Stimulated activated CD8-positive, alpha-beta memory T cell treated with anti-CD3 and anti-CD28 coated beads, Interleukin-12 subunit alpha, Interleukin-12 subunit beta, amount 100 ng/mL, for 24 hours (primary cell): ENCODE measurements at regions not wholly inside any gene's neighbourhood (a gene's known extent, or its start where the extent isn't known, plus 50 kb on each side); places are given as distances from the start of the nearest gene placed in this dataset.
"Not testable (repeated sequence)": the region's sequence is repeated elsewhere in the genome, so short reads cannot be mapped to it uniquely, and the experiment has no call there.

Experiments
- DNase-seq: peaks from one replicate; pipeline ENCODE4 v3.0.0-alpha.2; 2020; ENCODE audit errors: extremely low read depth

DNA sequence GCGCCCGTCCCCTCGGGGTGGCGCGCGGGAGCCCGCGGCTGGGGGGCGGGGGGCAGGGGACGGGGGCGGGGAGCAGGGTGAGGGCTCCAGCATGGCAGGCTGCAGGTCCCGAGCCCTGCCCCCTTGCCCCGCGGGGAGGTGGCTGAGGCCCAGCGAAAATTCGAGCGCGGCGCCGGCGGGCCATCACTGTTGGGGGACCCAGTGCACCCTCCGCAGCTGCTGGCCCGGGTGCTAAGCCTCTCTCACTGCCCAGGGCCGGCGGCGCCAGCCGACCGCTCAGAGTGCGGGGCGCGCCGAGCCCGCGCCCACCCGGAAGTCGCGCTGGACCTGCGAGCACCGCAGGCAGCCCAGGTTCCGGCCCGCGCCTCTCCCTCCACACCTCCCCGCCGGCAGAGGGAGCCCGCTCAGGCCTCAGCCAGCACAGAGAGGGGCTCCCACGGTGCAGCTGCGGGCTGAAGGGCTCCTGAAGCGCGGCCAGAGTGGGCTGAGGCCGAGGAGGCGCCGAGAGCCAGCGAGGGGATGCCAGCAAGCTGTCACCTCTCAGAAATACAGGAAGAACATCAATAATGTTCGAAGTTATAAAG, 290.8 kb upstream of the PRSS16 start:
- DNase-seq: peak; percentile 61

DNA sequence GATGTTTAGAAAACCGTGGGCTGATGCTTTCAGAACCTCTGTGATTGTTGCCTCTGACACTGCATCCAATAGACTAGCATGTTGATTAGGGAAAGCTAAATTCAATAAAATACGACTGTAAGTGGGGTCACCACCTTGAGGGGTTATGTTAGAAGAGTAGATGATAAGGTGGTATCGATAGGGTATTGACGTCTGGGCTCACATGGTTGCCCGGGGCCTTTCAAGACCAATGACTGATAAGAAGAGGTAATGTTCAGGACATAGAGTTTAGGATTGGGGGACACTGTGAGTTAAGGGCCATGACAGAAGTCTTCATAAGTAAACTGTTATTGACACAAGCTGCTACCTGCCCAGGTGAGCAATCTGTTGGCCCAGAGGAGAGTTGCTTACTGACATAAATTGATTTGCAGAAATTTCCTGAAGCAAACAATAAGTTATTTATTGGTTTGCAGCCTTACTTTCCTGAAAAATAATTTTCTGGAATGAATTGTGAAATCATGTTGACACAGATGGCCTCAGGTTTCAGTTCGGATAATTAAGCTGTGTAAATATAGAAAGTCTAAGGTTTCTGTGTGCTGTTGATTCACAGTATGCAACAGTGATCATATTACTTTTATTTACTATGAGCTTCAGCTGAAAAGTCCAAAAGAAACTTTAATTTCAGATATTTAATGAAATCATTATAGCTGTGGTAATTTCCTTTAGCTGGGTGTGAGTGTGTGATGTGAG, 289.9 kb upstream of the PRSS16 start:
- DNase-seq: not testable (repeated sequence)

DNA sequence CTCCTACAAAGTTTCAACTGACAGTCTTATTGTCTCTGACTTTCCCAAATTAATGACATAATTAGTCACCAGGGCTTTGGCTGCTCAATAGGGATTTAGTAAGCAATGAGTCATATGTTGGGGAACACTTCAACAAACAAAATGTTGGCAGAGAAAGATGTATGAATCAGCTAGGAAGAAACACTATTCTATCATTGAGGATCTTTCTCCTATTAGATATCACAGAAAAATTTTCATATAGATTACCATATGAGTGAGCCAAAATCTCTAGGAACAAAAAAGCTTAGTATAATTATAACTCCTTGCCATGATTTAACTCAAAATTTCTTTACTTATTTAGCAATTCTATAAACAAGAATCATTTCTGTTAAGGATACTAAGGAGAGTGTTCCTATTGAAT, 286.3 kb upstream of the PRSS16 start:
- DNase-seq: not testable (repeated sequence)

DNA sequence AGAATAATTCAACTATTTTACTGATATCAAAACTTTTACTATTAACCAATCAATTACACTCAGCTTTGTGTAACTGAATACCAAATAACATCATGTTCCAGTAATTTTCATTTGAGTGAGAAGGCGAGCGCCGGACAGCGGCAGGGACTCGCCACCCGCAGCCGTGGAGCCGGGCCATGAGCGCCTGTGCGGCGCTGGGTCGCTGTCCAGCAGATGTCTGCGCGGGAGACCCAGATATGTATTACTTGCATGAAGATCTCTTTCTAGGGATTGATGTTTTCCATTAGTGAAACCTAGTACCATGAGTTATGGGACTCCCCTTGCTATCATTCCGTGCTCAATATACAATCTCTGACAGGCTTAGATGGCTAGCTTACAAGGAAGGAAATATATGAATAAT, 245.1 kb upstream of the PRSS16 start:
- DNase-seq: no peak

DNA sequence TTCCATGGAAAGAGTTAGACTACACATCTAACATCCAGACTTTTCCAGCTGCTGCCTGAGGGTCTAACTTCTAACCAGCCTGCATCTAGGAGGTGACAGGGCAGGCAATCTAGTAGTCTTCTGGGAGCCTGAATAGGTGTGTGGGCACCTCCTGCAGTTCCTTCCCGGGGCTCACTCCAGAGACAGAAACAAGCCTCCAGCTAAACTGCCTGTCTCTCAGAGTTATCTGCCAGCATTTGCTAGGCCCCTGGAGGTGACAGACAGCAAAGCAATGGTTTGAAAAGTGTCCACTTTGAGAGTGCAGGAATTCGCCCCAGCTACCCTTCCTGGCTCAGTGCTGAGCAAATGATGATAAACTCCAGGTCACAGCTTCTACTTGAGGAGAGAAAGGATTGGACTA, 240.5 kb upstream of the PRSS16 start:
- no peak for DNase-seq

DNA sequence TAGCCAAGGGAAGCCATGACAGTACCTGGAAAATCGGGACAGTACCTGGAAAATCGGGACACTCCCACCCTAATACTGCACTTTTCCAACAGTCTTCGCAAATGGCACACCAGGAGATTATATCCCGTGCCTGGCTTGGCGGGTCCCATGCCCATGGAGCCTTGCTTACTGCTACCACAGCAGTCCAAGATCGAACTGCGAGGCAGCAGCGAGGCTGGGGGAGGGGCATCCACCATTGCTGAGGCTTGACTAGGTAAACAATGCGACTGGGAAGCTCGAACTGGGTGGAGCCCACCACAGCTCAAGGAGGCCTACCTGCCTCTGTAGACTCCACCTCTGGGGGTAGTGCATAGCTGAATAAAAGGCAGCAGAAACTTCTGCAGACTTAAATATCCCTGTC, 238.9 kb upstream of the PRSS16 start:
- DNase-seq: not testable (repeated sequence)

DNA sequence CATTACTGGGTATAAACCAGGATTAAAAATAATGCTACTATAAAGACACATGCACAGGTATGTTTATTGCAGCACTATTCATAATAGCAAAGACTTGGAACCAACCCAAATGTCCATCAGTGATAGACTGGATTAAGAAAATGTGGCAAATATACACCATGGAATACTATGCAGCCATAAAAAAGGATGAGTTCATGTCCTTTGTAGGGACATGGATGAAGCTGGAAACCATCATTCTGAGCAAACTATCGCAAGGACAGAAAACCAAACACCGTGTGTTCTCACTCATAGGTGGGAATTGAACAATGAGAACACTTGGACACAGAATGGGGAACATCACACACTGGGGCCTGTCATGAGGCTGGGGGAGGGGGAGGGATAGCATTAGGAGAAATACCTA, 233.4 kb upstream of the PRSS16 start:
- DNase-seq: not testable (repeated sequence)

DNA sequence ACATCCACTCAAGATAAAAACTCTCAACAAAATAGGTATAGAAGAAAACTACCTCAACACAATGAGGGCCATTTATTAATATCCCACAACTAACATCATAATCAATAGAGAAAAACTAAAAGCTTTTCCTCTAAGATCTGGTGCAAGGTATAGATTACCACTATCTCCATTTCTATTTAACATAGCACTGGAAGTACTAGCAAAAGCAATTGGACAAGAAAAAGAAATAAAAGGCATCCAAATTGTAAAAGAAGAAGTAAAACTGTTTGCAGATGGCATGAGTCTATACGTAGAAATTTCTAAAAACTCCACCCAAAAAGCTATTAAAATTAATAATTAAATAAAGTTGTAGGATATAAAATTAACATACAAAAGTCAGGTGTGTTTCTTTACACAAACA, 230.8 kb upstream of the PRSS16 start:
- DNase-seq: no peak

DNA sequence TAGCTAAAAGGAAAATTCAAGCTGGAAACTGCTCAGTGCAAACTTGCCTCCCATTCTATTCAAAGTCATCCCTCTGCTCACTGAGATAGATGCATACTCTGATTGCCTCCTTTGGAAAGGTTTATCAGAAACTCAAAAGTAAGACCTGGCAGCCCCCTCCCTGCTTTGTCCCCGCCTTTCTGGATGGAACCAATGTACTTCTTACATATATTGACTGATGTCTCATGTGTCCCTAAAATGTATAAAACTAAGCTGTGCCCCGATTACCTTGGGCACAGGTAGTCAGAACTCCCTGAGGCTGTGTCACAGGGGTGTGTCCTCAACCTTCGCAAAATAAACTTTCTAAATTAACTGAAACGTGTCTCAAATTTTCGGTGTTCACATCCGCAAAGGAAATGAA, 229.1 kb upstream of the PRSS16 start:
- not testable (repeated sequence) for DNase-seq

DNA sequence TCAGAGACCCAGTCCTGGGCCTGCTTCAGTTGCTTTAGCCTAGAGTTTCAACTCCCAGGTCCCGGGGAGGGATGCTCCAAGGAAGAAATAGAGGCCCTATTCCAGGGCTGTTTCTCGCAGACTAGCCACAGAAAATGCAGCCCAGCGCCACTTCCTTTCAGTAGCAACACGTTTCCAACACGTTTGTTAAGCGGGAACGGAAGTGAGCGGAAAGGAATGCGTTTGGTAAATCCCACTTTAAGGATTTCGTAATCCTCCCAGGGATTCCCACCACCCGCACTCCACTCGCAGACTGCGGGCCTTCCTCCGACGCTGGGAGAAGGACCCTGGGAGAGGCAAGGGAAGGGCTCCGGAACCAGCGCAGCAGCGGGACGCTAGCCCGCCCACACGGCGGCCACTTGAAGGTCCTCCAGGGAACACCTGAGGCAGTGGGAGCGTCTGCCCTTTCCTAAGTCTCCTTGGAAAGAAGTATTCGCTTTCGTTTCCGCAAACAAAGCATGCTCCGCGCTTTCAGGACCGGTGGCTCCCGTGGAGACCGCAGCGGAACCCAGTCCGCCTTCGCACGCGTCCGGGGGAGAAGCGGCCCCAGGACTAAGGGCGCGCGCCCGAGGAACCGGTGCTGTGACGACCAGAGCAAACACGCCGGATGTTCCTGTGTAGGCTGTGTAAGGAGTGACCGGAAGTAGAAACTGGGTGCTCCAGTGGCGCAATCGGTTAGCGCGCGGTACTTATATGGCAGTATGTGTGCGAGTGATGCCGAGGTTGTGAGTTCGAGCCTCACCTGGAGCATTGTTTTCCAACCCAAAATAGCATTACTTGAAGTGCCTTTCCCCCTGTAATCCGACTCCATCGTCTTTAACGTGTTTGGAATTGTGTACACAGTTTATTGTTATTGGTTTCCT, 227.6 kb upstream of the PRSS16 start:
- peak; percentile 22 for DNase-seq

DNA sequence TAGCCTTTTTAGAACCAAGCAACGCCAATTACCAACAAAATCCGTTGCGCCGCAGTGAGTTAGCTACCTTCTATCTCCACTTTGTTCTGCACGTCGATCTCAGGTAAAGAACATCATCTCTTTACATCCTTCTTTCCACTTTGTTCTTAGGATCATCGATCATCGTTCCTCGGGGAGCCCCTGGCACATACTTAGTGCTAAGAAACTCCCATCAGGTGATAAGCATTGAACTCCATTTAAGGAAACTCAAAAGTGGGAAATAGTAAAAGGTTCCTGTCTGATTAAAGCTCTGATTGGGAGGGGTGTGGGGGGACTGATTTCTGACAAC, 227.0 kb upstream of the PRSS16 start:
- no peak for DNase-seq

DNA sequence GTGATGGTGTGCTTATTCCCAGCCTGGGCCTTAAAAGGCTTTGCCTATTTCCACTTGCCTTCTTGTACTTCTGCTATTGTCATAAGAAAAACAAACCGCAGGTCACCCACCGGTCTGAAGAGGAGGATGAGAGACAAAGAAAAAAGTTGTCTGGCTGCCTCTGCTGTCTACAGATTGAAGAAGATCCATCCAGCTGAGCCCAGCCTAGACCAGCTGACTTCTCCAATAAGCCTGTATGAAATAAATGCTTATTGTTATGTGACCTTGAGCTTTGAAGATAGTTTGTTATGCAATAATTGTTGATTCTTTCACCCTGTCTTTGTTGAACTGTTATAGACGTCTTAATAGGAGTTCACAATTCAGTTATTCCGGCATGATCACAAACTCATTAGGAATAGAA, 223.8 kb upstream of the PRSS16 start:
- DNase-seq: no peak

DNA sequence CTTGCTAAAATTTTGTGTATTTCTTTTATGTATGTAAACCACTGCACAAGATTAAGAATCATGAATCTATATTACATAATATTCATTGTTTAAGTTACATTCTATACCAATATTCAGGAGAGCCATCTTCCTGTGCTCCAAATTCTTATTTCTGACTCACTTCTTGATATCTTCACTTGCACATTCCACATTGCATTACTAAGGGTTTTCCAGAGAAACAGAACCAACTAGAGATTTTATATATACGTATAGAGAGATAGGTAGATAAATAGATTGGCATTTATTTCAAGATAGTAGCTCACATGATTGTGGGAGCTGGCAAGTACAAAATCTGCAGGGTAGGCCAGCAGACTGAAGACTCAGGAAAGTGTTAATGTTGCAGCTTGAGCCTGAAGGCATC, 222.2 kb upstream of the PRSS16 start:
- no peak for DNase-seq

DNA sequence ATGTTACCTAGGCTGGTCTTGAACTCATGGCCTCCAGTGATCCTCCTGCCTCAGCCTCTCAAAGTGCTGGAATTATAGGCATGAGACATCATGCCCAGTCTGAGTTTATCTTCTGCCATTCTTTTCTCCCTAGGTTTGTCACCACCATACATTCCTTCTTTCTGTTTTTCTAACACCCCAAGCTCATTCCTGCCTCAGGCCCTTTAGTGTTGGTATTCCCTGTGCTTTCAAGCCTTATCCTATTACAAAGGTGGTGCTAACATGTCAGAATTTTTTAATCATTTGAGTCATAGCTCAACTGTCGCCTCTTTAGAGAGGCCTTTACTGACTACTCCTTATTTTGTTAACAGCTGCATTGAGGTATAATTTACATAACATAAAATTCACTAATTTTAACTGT, 221.1 kb upstream of the PRSS16 start:
- no peak for DNase-seq

DNA sequence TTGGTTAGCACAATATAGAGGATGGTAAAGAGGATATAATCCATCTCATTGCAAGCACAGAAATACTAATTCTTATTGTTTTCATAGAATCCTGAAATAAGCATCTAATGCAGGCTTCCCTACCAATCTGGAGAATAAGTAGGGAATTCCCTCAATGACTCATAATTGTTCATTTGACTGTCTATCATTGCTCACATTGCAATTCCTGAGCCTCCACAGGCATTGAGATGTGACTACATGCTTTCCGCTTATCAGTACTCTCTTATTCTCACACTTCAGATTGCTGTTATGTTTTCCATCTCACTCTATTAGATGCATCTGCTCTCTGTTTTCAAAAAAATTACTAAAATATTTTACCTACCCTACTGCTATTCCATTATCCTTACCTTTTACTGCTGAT, 216.2 kb upstream of the PRSS16 start:
- DNase-seq: no peak

DNA sequence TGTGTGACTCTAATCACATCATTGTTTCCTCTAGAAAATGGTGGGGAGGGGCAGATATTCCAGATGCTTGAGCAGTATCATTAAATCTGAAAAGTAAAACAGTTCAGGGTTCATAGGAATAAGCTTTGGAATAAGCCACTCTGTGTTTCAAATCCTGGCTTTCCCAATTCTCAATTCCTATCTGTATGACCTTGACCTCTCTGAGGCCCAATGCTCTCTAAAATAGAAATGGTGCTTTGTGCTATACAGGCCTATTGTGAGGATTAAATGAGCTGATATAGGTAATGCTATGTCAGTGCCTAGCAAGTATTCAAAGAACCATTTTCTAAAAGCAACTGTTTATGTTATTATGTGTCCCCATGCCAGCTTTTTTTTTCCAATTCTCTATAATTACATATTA, 209.0 kb upstream of the PRSS16 start:
- no peak for DNase-seq

DNA sequence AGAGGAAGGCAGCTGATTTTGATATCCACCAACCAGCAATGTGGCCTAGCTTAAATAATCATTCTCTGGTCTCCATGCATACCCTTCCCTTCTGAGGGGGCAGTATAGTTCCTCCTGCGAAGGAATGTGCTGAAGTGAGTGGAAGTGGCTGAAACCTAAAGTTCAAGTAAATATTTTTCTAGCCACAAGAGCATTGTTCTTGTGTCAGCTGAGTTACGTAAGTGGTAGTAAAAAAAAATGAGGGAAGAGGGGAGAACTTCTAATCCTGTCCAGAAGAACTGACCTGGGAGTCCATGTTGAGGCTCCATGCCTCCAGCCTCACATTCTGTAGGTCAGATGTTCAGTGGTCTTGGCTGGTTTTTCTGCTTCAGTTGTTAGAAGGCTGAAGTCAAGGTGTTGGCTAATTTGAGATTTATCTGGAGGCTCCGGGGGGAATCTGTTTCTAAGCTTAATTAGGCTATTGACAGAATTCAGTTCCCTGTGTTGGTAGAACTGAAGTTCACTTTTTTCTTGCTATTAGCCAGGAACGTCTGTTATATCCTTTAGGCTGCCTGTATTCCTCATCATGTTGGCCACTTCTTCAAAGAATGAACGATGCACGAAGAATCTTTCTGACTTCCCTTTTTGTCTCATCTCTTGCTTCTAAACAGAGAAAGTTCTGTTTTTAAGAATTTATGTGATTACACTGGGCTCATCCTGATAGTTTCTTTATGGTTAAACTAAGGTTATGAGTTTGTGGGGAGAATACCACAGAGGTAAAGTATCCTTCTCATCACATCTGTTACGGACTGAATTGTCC, 207.1 kb upstream of the PRSS16 start:
- no peak for DNase-seq

DNA sequence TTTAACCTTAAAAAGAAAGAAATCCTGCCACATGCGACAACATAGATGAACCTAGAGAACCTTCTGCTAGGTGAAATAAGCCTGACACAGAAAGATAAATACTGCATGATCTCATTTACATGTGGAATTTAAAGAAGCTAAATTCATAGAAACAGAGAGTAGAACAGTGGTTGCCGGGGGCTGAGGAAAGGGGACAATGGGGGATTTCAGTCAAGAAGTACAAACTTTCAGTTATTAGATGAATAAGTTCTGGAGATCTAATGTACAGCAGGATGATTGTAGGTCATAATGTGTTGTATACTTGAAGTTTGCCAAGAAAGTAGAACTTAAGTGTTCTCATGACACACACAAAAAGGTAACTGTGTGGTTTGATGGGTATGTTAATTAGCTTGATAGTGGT, 204.3 kb upstream of the PRSS16 start:
- DNase-seq: no peak

DNA sequence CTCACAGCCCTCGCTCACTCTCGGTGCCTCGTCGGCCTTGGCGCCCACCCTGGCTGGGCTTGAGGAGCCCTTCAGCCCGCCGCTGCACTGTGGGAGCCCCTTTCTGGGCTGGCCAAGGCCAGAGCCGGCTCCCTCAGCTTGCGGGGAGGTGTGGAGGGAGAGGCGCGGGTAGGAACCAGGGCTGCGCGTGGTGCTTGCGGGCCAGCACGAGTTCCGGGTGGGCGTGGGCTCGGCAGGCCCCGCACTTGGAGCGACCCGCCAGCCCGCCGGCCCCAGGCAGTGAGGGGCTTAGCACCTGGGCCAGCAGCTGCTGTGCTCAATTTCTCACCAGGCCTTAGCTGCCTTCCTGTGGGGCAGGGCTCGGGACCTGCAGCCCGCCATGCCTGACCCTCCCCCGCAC, 202.4 kb upstream of the PRSS16 start:
- not testable (repeated sequence) for DNase-seq

DNA sequence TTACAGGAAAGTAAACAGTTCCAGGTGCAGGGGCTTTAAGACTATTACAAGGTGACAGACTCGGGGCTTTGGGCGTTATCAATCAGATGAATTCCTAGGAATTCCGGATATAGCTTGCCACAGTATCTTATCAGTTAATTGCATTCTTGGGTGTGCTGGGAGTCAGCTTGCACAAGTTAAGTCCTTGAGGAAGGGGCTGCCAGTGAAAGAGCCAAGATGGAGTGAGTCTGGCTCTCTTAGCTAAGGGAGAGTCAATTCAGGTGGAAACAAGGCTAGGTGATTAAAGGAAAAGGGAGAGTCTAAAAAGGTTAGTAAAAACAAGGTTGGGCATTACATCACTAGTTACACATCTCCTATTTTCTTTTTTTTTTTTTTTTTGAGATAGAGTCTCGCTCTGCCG, 199.8 kb upstream of the PRSS16 start:
- DNase-seq: not testable (repeated sequence)

DNA sequence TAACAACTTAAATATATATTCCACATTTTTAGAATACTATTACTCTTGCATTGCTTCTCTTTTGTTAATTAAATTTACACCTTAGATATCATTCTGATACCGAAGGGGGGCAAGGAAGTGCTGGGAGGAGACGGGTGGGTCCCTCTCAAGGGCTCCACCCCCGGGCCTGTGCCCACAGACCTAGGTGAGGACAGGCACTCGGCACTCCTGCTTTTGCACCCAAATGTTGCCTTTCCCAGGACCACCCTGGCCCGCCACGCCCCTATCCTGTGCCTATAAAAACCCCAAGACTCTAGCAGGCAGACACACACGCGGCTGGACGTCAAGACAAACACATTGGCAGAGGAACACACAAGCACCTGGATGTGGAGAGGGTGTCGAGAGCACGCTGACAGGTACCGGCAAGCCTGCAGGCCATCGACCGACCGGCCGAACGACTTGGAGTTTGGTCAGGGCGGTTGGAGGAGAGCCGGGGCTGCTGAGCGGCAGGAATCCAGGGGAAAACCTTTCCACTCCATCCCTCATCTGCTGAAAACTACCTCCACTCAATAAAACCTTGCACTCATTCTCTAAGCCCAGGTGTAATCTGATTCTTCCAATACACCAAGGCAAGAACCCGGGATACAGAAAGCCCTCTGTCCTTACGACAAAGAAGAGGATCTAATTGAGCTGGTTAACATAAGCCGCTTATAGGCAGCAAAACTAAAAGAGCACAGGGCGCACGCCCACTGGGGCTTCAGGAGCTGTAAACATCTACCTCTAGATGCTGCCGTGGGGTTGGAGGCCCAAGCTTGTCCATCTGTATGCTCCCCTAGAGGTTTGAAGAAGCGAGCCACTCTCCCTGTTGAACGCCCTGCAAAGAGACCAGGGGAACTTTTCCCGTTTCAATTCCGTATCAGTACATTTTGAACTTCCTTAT, 197.4 kb upstream of the PRSS16 start:
- DNase-seq: no peak
